Peyer's patch (tissue), 4 donors: ENCODE measurements at regions not wholly inside any gene's neighbourhood (a gene's known extent, or its start where the extent isn't known, plus 50 kb on each side); places are given as distances from the start of the nearest gene placed in this dataset.

Experiments used
- DNase-seq, 3 donors: peaks; one replicate each; pipeline ENCODE4 v3.0.0-alpha.2; 2017 to 2019
- H3K27ac ChIP-seq, 4 donors: fragments of 200-600 bp; sonication (generic); one replicate each; pipeline ENCODE4 v1.5.1; 2016 to 2019
- H3K27me3 ChIP-seq, 2 donors: fragments of 200-600 bp; sonication (generic); one replicate each; pipeline ENCODE4 v1.5.1; 2019
- H3K36me3 ChIP-seq, 3 donors: fragments of 200-600 bp; sonication (generic); one replicate each; pipeline ENCODE4 v1.5.1; 2016 to 2019
- H3K4me1 ChIP-seq, 4 donors: fragments of 200-600 bp; sonication (generic); one replicate each; pipeline ENCODE4 v1.5.1; 2016 to 2019
- H3K4me3 ChIP-seq, 4 donors: fragments of 200-600 bp; sonication (generic); 1 replicate in 3 of 4; 2 replicates in 1 of 4; pipeline ENCODE4 v1.5.1; 2016 to 2019; ENCODE audit warnings: mild to moderate bottlenecking in 1 of 4
- H3K9me3 ChIP-seq, 4 donors: fragments of 200-600 bp; sonication (generic); one replicate each; pipeline ENCODE4 v1.5.1; 2016 to 2019; ENCODE audit warnings: mild to moderate bottlenecking in 1 of 4
- CTCF ChIP-seq, 6 experiments: fragments of 450-650 bp in 4 of 6; fragments of 200-600 bp in 2 of 6; sonication (generic) in 1 of 6; IDR thresholded peaks; one replicate each; pipeline ENCODE4 v1.5.1; 2017 to 2019; ENCODE audit warnings: antibody characterized with exemption in 6 of 6, mild to moderate bottlenecking in 3 of 6, moderate library complexity in 1 of 6
- POLR2A ChIP-seq, 2 donors: fragments of 450-650 bp; IDR thresholded peaks; one replicate each; pipeline ENCODE4 v1.5.1; 2017; ENCODE audit warnings: antibody characterized with exemption in 2 of 2, mild to moderate bottlenecking in 2 of 2, moderate library complexity in 2 of 2

- H3K27me3 ChIP-seq = no peaks in the 10 kb centered on the region
- no peak for DNase-seq
- no peak for TF ChIP-seq CTCF (IDR thresholded peaks at IDR 0.05)
- no peak for TF ChIP-seq POLR2A (IDR thresholded peaks at IDR 0.05)
- H3K4me3 ChIP-seq = no peak overlapping the region
- no peaks in the 10 kb centered on the region for H3K4me1 ChIP-seq
- no peak overlapping the region for H3K27ac ChIP-seq
- H3K36me3 ChIP-seq = no peaks in the 10 kb centered on the region
- H3K9me3 ChIP-seq = no peaks in the 10 kb centered on the region
Measured at GRCh38 chr1:232872284-232872683, 67.1 kb downstream of the MAP10 start.

GRCh38 chr1:232872738-232873137, 67.5 kb downstream of the MAP10 start:
- Histone ChIP-seq H3K27ac (no peak overlapping the region), H3K9me3 (no peaks in the 10 kb centered on the region), H3K4me1 (no peaks in the 10 kb centered on the region), H3K4me3 (no peak overlapping the region), H3K27me3 (no peaks in the 10 kb centered on the region), H3K36me3 (no peaks in the 10 kb centered on the region)
- TF ChIP-seq CTCF (IDR thresholded peaks at IDR 0.05) (no peak), POLR2A (IDR thresholded peaks at IDR 0.05) (no peak)
- no peak for DNase-seq

- Histone ChIP-seq H3K27ac (no peak overlapping the region), H3K9me3 (no peaks in the 10 kb centered on the region), H3K4me1 (no peaks in the 10 kb centered on the region), H3K36me3 (no peaks in the 10 kb centered on the region), H3K27me3 (no peaks in the 10 kb centered on the region), H3K4me3 (no peak overlapping the region)
- DNase-seq = no peak
- no peak for TF ChIP-seq CTCF (IDR thresholded peaks at IDR 0.05)
- TF ChIP-seq POLR2A (IDR thresholded peaks at IDR 0.05) = no peak
Measured at GRCh38 chr1:232873412-232873811, 68.2 kb downstream of the MAP10 start.

- Histone ChIP-seq H3K27ac (no peak overlapping the region), H3K4me1 (no peaks in the 10 kb centered on the region), H3K4me3 (no peak overlapping the region), H3K9me3 (no peaks in the 10 kb centered on the region), H3K27me3 (no peaks in the 10 kb centered on the region), H3K36me3 (no peaks in the 10 kb centered on the region)
- DNase-seq = no peak
- no peak for TF ChIP-seq POLR2A (IDR thresholded peaks at IDR 0.05)
- TF ChIP-seq CTCF (IDR thresholded peaks at IDR 0.05) = no peak
Measured at GRCh38 chr1:232873931-232874330, 68.7 kb downstream of the MAP10 start.

- Histone ChIP-seq H3K27me3 (no peaks in the 10 kb centered on the region), H3K27ac (no peak overlapping the region), H3K4me1 (no peaks in the 10 kb centered on the region), H3K9me3 (no peaks in the 10 kb centered on the region), H3K36me3 (no peaks in the 10 kb centered on the region), H3K4me3 (no peak overlapping the region)
- no peak for DNase-seq
- no peak for TF ChIP-seq CTCF (IDR thresholded peaks at IDR 0.05)
Measured at GRCh38 chr1:232875536-232875935, 70.3 kb downstream of the MAP10 start.
